HCT116 (cell line): ENCODE measurements at regions not wholly inside any gene's neighbourhood (a gene's known extent, or its start where the extent isn't known, plus 50 kb on each side); places are given as distances from the start of the nearest gene placed in this dataset.

ENCODE experiments used
- ATAC-seq: fragments of 200-7000 bp; cut with Tn5 transposase; 2 replicates; pipeline ENCODE4 v1.9.1; 2020; ENCODE audit warnings: mild to moderate bottlenecking, moderate library complexity
- BruUV-seq: library from RNA; stranded (reverse); fragments of 400-500 nt; replicated peaks from 2 replicates; lab custom pipeline; 2021; lab: Mats Ljungman, UMichigan
- CTCF ChIA-PET: fragments of 300-600 bp; sonication (Branson Sonifier 250); formaldehyde crosslinking; loops from one replicate; lab custom pipeline; 2021; ENCODE audit warnings: antibody characterized with exemption; lab: Charles Lee
- POLR2A ChIA-PET: fragments of 300-600, 350-600 bp; sonication (Branson Sonifier 250); formaldehyde crosslinking; loops from one replicate; lab custom pipeline; 2021; ENCODE audit warnings: antibody characterized with exemption; lab: Charles Lee
- RAD21 ChIA-PET, 2 experiments: fragments of 300-600 bp; sonication (Branson Sonifier 250); formaldehyde crosslinking; loops; one replicate each; lab custom pipeline; 2023; ENCODE audit warnings: low total read pairs in 2 of 2; ENCODE audit not compliant: uncharacterized antibody in 2 of 2, unreplicated experiment in 2 of 2, low non-redundant PET in 1 of 2; lab: Charles Lee
- DNase-seq: peaks from one replicate; pipeline ENCODE4 v3.0.0-alpha.2; 2010; ENCODE audit warnings: low read depth, low spot score
- H2AFZ ChIP-seq: fragments of 200-600 bp; shearing (Covaris generic), sonication (generic); 2 replicates; pipeline ENCODE4 v1.6.1; 2017; ENCODE audit warnings: low read depth, mixed run types, mixed read lengths, antibody characterized with exemption, low read length; ENCODE audit not compliant: poor library complexity, severe bottlenecking
- H3K27ac ChIP-seq: 2 replicates; pipeline ENCODE4 v1.5.1; 2012; ENCODE audit warnings: low read depth, low read length
- H3K27me3 ChIP-seq: fragments of 200-600 bp; sonication (generic); 2 replicates; pipeline ENCODE4 v1.6.1; 2016; ENCODE audit warnings: mixed run types, low read length, mixed read lengths; ENCODE audit not compliant: insufficient read depth
- H3K36me3 ChIP-seq, 2 experiments: fragments of 200-500 bp in 1 of 2; fragments of 200-600 bp in 1 of 2; sonication (Bioruptor generic) in 1 of 2; sonication (generic) in 1 of 2; 2 replicates each; pipeline versions ENCODE4 v1.5.1 to v1.6.1; 2014 to 2016; ENCODE audit warnings: low read length in 2 of 2, inconsistent platforms in 1 of 2, mixed read lengths in 1 of 2, mixed run types in 1 of 2; ENCODE audit not compliant: insufficient read depth in 2 of 2, control insufficient read depth in 1 of 2
- H3K4me1 ChIP-seq, 2 experiments: fragments of 200-600 bp in 1 of 2; sonication (generic) in 1 of 2; 2 replicates each; pipeline versions ENCODE4 v1.5.1 to v1.6.1; 2012 to 2017; ENCODE audit warnings: low read length in 2 of 2, inconsistent platforms in 1 of 2, mild to moderate bottlenecking in 1 of 2, mixed read lengths in 1 of 2, mixed run types in 1 of 2, moderate library complexity in 1 of 2; ENCODE audit not compliant: insufficient read depth in 2 of 2, control insufficient read depth in 1 of 2
- H3K4me2 ChIP-seq: fragments of 200-600 bp; sonication (generic); 2 replicates; pipeline ENCODE4 v1.6.1; 2017; ENCODE audit warnings: mixed run types, low read length, mixed read lengths
- H3K4me3 ChIP-seq, 2 experiments: fragments of 200-600 bp in 1 of 2; sonication (generic) in 1 of 2; replicated peaks in 1 of 2; 2 replicates each; pipeline ENCODE4 v1.5.1; 2011 to 2016; ENCODE audit warnings: low read length in 2 of 2, control low read depth in 1 of 2, low read depth in 1 of 2, mild to moderate bottlenecking in 1 of 2, mixed read lengths in 1 of 2, mixed run types in 1 of 2
- H3K79me2 ChIP-seq: fragments of 200-600 bp; sonication (generic); 2 replicates; pipeline ENCODE4 v1.6.1; 2017; ENCODE audit warnings: mild to moderate bottlenecking, mixed run types, low read length, moderate library complexity, mixed read lengths; ENCODE audit not compliant: insufficient read depth
- H3K9ac ChIP-seq: fragments of 200-600 bp; sonication (generic); 2 replicates; pipeline ENCODE4 v1.6.1; 2016; ENCODE audit warnings: low read length, mixed read lengths
- H3K9me2 ChIP-seq: fragments of 200-600 bp; sonication (generic), shearing (Covaris generic); 2 replicates; pipeline ENCODE4 v1.6.1; 2017; ENCODE audit warnings: mixed run types, mild to moderate bottlenecking, moderate library complexity; ENCODE audit not compliant: insufficient read depth
- H3K9me3 ChIP-seq, 2 experiments: fragments of 200-500 bp in 1 of 2; fragments of 200-600 bp in 1 of 2; sonication (Bioruptor generic) in 1 of 2; sonication (generic) in 1 of 2; 2 replicates each; pipeline ENCODE4 v1.6.1; 2014 to 2017; ENCODE audit warnings: low read length in 2 of 2, mixed read lengths in 2 of 2, inconsistent platforms in 1 of 2, low read depth in 1 of 2, mild to moderate bottlenecking in 1 of 2, mixed run types in 1 of 2, moderate library complexity in 1 of 2; ENCODE audit not compliant: control insufficient read depth in 1 of 2, insufficient read depth in 1 of 2
- H4K20me1 ChIP-seq: fragments of 200-600 bp; sonication (generic), shearing (Covaris generic); 2 replicates; pipeline ENCODE4 v1.6.1; 2017; ENCODE audit warnings: mixed run types, mild to moderate bottlenecking, moderate library complexity; ENCODE audit not compliant: insufficient read depth
- CEBPB ChIP-seq: IDR thresholded peaks from 2 replicates; pipeline ENCODE4 v1.6.1; 2012; ENCODE audit warnings: low read depth
- EGR1 ChIP-seq: IDR thresholded peaks from 2 replicates; pipeline ENCODE4 v1.6.1; 2012; ENCODE audit warnings: low read depth
- ELF1 ChIP-seq: IDR thresholded peaks from 2 replicates; pipeline ENCODE4 v1.6.1; 2012; ENCODE audit warnings: low read depth, borderline replicate concordance
- EZH2 ChIP-seq: fragments of 200-600 bp; sonication (generic); IDR thresholded peaks from 2 replicates; pipeline ENCODE4 v1.6.1; 2017; ENCODE audit warnings: antibody characterized with exemption, mixed run types
- FOSL1 ChIP-seq: IDR thresholded peaks from 2 replicates; pipeline ENCODE4 v1.6.1; 2012; ENCODE audit warnings: low read depth
- RAD21 ChIP-seq: IDR thresholded peaks from 2 replicates; pipeline ENCODE4 v1.6.1; 2012; ENCODE audit warnings: low read depth, mild to moderate bottlenecking
- SIN3A ChIP-seq: IDR thresholded peaks from 2 replicates; pipeline ENCODE4 v1.6.1; 2012; ENCODE audit warnings: low read depth
- TCF7L2 ChIP-seq: IDR thresholded peaks from 2 replicates; pipeline ENCODE4 v1.7.0; 2011; ENCODE audit warnings: borderline replicate concordance, inconsistent platforms; ENCODE audit not compliant: insufficient read depth, insufficient read length; ENCODE audit errors: extremely low read depth
- YY1 ChIP-seq: IDR thresholded peaks from 2 replicates; pipeline ENCODE4 v1.6.1; 2011; ENCODE audit warnings: low read length, low read depth, moderate library complexity, mild to moderate bottlenecking; ENCODE audit not compliant: insufficient replicate concordance; ENCODE audit errors: extremely low read depth
- ZFX ChIP-seq: fragments of 450-650 bp; IDR thresholded peaks from 2 replicates; pipeline ENCODE4 v1.6.1; 2017
- ZNF274 ChIP-seq: fragments of 200-500 bp; sonication (Bioruptor generic); IDR thresholded peaks from 2 replicates; pipeline ENCODE4 v1.6.1; 2014; ENCODE audit warnings: mild to moderate bottlenecking, low read depth, low read length, inconsistent platforms
- intact Hi-C: fragments of 100-400 bp; cut with micrococcal nuclease; formaldehyde crosslinking; loops from 2 replicates; pipeline ENCODE4 v1.10.0; 2022
- TF ChIP-seq, protein P1 (sequence below): IDR thresholded peaks from 2 replicates; pipeline ENCODE4 v1.6.1; 2012; ENCODE audit warnings: low read depth
- TF ChIP-seq, protein P2 (sequence below), 3 experiments: fragments of 200-600 bp in 1 of 3; sonication (generic) in 1 of 3; IDR thresholded peaks in 2 of 3; conservative IDR thresholded peaks in 1 of 3; 2 replicates each; pipeline ENCODE4 v1.5.1; 2012 to 2017; ENCODE audit warnings: low read depth in 2 of 3, low read length in 2 of 3, antibody characterized with exemption in 1 of 3, borderline replicate concordance in 1 of 3, control low read depth in 1 of 3, mild to moderate bottlenecking in 1 of 3, mixed read lengths in 1 of 3, mixed run types in 1 of 3, moderate library complexity in 1 of 3; ENCODE audit not compliant: insufficient read depth in 1 of 3
- TF ChIP-seq, protein P3 (sequence below): IDR thresholded peaks from 2 replicates; pipeline ENCODE4 v1.6.1; 2011; ENCODE audit warnings: mild to moderate bottlenecking, low read length, moderate library complexity; ENCODE audit not compliant: insufficient replicate concordance; ENCODE audit errors: extremely low read depth

DNA sequence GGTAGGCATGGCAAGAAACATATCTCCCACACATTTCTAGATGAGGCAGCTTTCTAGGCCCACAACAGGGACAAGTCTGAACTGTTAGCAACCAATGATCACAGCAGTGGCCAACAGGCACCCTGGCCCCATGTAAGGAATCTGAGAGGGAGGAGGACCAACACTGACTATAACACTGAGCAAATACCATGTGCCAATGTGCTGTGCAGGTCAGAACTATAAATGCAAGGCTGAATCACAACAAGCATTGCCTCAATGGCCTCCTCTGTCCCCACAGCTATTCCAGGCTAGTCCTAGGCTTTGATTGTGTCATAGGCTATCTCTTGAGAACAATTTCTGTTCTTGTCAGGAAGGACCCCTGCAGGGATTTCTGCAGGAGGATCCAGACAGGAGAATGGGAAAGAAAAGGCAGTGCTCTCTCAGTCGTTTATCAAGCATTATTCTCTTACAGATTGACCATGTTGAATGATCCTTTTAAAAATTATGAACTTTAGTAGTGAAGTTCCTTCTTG is 221.2 kb downstream of the TLE1 start:
- H2AFZ ChIP-seq = no peak overlapping the region
- H3K9ac ChIP-seq = no peak overlapping the region
- intact Hi-C loops = no loop called here
- ChIA-PET CTCF (no interaction called here), POLR2A (no interaction called here), RAD21 (no interaction called here)
- H3K9me2 ChIP-seq = no peaks in the 10 kb centered on the region
- H3K4me2 ChIP-seq = no peak overlapping the region
- TF ChIP-seq ZFX (no peak), FOSL1 (no peak), CEBPB (no peak), YY1 (no peak), TCF7L2 (no peak), RAD21 (no peak), EZH2 (no peak), EGR1 (no peak), ZNF274 (no peak), ELF1 (no peak), SIN3A (no peak)
- TF ChIP-seq, protein P1, sequence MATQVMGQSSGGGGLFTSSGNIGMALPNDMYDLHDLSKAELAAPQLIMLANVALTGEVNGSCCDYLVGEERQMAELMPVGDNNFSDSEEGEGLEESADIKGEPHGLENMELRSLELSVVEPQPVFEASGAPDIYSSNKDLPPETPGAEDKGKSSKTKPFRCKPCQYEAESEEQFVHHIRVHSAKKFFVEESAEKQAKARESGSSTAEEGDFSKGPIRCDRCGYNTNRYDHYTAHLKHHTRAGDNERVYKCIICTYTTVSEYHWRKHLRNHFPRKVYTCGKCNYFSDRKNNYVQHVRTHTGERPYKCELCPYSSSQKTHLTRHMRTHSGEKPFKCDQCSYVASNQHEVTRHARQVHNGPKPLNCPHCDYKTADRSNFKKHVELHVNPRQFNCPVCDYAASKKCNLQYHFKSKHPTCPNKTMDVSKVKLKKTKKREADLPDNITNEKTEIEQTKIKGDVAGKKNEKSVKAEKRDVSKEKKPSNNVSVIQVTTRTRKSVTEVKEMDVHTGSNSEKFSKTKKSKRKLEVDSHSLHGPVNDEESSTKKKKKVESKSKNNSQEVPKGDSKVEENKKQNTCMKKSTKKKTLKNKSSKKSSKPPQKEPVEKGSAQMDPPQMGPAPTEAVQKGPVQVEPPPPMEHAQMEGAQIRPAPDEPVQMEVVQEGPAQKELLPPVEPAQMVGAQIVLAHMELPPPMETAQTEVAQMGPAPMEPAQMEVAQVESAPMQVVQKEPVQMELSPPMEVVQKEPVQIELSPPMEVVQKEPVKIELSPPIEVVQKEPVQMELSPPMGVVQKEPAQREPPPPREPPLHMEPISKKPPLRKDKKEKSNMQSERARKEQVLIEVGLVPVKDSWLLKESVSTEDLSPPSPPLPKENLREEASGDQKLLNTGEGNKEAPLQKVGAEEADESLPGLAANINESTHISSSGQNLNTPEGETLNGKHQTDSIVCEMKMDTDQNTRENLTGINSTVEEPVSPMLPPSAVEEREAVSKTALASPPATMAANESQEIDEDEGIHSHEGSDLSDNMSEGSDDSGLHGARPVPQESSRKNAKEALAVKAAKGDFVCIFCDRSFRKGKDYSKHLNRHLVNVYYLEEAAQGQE = no peak
- TF ChIP-seq, protein P2, sequence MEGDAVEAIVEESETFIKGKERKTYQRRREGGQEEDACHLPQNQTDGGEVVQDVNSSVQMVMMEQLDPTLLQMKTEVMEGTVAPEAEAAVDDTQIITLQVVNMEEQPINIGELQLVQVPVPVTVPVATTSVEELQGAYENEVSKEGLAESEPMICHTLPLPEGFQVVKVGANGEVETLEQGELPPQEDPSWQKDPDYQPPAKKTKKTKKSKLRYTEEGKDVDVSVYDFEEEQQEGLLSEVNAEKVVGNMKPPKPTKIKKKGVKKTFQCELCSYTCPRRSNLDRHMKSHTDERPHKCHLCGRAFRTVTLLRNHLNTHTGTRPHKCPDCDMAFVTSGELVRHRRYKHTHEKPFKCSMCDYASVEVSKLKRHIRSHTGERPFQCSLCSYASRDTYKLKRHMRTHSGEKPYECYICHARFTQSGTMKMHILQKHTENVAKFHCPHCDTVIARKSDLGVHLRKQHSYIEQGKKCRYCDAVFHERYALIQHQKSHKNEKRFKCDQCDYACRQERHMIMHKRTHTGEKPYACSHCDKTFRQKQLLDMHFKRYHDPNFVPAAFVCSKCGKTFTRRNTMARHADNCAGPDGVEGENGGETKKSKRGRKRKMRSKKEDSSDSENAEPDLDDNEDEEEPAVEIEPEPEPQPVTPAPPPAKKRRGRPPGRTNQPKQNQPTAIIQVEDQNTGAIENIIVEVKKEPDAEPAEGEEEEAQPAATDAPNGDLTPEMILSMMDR (IDR thresholded peaks at IDR 0.05 in 2 of 3, conservative IDR thresholded peaks at IDR 0.05 in 1 of 3; ENCODE audit: borderline replicate concordance in 1 of 3, insufficient read depth in 1 of 3, low read depth in 2 of 3, low read length in 2 of 3) = no peak
- TF ChIP-seq, protein P3, sequence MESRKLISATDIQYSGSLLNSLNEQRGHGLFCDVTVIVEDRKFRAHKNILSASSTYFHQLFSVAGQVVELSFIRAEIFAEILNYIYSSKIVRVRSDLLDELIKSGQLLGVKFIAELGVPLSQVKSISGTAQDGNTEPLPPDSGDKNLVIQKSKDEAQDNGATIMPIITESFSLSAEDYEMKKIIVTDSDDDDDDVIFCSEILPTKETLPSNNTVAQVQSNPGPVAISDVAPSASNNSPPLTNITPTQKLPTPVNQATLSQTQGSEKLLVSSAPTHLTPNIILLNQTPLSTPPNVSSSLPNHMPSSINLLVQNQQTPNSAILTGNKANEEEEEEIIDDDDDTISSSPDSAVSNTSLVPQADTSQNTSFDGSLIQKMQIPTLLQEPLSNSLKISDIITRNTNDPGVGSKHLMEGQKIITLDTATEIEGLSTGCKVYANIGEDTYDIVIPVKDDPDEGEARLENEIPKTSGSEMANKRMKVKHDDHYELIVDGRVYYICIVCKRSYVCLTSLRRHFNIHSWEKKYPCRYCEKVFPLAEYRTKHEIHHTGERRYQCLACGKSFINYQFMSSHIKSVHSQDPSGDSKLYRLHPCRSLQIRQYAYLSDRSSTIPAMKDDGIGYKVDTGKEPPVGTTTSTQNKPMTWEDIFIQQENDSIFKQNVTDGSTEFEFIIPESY = no peak
- H3K4me1 ChIP-seq = no peaks in the 10 kb centered on the region
- H3K27me3 ChIP-seq = no peaks in the 10 kb centered on the region
- H4K20me1 ChIP-seq = no peaks in the 10 kb centered on the region
- H3K9me3 ChIP-seq = no peaks in the 10 kb centered on the region
- no TSS peak for BruUV-seq
- no peak for DNase-seq
- H3K4me3 ChIP-seq = no peak overlapping the region
- no peak overlapping the region for H3K27ac ChIP-seq
- no peaks in the 10 kb centered on the region for H3K79me2 ChIP-seq
- no peak for ATAC-seq
- no peaks in the 10 kb centered on the region for H3K36me3 ChIP-seq
